OCI-LY7 (cell line): ENCODE measurements at regions not wholly inside any gene's neighbourhood (a gene's known extent, or its start where the extent isn't known, plus 50 kb on each side); places are given as distances from the start of the nearest gene placed in this dataset.

ENCODE experiments used
- BruUV-seq: library from RNA; stranded (reverse); fragments of 400-500 nt; replicated peaks from 2 replicates; lab custom pipeline; 2021; lab: Mats Ljungman, UMichigan
- CTCF ChIA-PET: fragments of 300-600 bp; sonication (Branson Sonifier 250); formaldehyde crosslinking; loops from one replicate; lab custom pipeline; 2022; ENCODE audit warnings: antibody characterized with exemption; ENCODE audit not compliant: unreplicated experiment; lab: Charles Lee
- POLR2A ChIA-PET: fragments of 300-600 bp; sonication (Branson Sonifier 250); formaldehyde crosslinking; loops from one replicate; lab custom pipeline; 2022; ENCODE audit warnings: antibody characterized with exemption; lab: Charles Lee
- DNase-seq: peaks from one replicate; pipeline ENCODE4 v3.0.0-alpha.2; 2015; ENCODE audit warnings: low spot score
- H2AFZ ChIP-seq: fragments of 200-600 bp; sonication (generic), shearing (Covaris generic); 2 replicates; pipeline ENCODE4 v1.6.1; 2014; ENCODE audit warnings: mild to moderate bottlenecking, antibody characterized with exemption, low read length, moderate library complexity
- H3K27ac ChIP-seq: fragments of 200-600 bp; sonication (generic); 2 replicates; pipeline ENCODE4 v1.5.1; 2014; ENCODE audit warnings: mixed run types, low read depth, mild to moderate bottlenecking, moderate library complexity, low read length, inconsistent platforms; ENCODE audit not compliant: poor library complexity, severe bottlenecking
- H3K36me3 ChIP-seq: fragments of 200-600 bp; sonication (generic); 2 replicates; pipeline ENCODE4 v1.6.1; 2014; ENCODE audit warnings: mild to moderate bottlenecking, antibody characterized with exemption, low read length, moderate library complexity, mixed read lengths; ENCODE audit not compliant: insufficient read depth
- H3K4me1 ChIP-seq: fragments of 200-600 bp; sonication (generic); 2 replicates; pipeline ENCODE4 v1.5.1; 2014; ENCODE audit warnings: mild to moderate bottlenecking, low read length; ENCODE audit not compliant: insufficient read depth, poor library complexity, severe bottlenecking
- H3K4me2 ChIP-seq: fragments of 200-600 bp; sonication (generic); 2 replicates; pipeline ENCODE4 v1.6.1; 2014; ENCODE audit warnings: mild to moderate bottlenecking, low read length
- H3K4me3 ChIP-seq: fragments of 200-600 bp; sonication (generic); 2 replicates; pipeline ENCODE4 v1.5.1; 2014; ENCODE audit warnings: mild to moderate bottlenecking, low read depth, low read length; ENCODE audit not compliant: poor library complexity, severe bottlenecking
- H3K79me2 ChIP-seq: fragments of 200-600 bp; sonication (generic); 2 replicates; pipeline ENCODE4 v1.6.1; 2016; ENCODE audit warnings: low read depth, mild to moderate bottlenecking, low read length, moderate library complexity, mixed read lengths; ENCODE audit not compliant: insufficient read depth
- H3K9me2 ChIP-seq: fragments of 200-600 bp; sonication (generic); 2 replicates; pipeline ENCODE4 v1.6.1; 2016; ENCODE audit warnings: mild to moderate bottlenecking, low read length, mixed read lengths; ENCODE audit not compliant: insufficient read depth
- H3K9me3 ChIP-seq: fragments of 200-600 bp; sonication (generic); 2 replicates; pipeline ENCODE4 v1.6.1; 2014; ENCODE audit warnings: mild to moderate bottlenecking, mixed run types, low read length, mixed read lengths
- H4K20me1 ChIP-seq: fragments of 200-600 bp; sonication (generic); 2 replicates; pipeline ENCODE4 v1.6.1; 2014; ENCODE audit warnings: mild to moderate bottlenecking, antibody characterized with exemption, low read length, moderate library complexity, mixed read lengths; ENCODE audit not compliant: insufficient read depth
- CTCF ChIP-seq: fragments of 200-600 bp; sonication (generic); conservative IDR thresholded peaks from 2 replicates; pipeline ENCODE4 v1.5.1; 2014; ENCODE audit warnings: mild to moderate bottlenecking, antibody characterized with exemption, low read length, moderate library complexity, mixed read lengths
- EZH2phosphoT487 ChIP-seq: fragments of 200-600 bp; sonication (generic); IDR thresholded peaks from 2 replicates; pipeline ENCODE4 v1.6.1; 2018; ENCODE audit warnings: low read depth, borderline replicate concordance, mild to moderate bottlenecking, mixed run types, antibody characterized with exemption, low read length, moderate library complexity, mixed read lengths
- intact Hi-C: fragments of 100-400 bp; cut with micrococcal nuclease; formaldehyde crosslinking; loops from one replicate; pipeline ENCODE4 v1.10.0; 2022; ENCODE audit not compliant: unreplicated experiment

GRCh38 chr9:82106536-82106935 is 118.0 kb downstream of the SPATA31D1 start:
- Histone ChIP-seq H3K79me2 (no peaks in the 10 kb centered on the region), H3K9me3 (0 out of 2 replicates have a peak, but pooled peaks cover 5% of the 10 kb centered on the region), H3K9me2 (no peaks in the 10 kb centered on the region), H3K27ac (no peak overlapping the region), H3K4me3 (no peak overlapping the region), H4K20me1 (no peaks in the 10 kb centered on the region), H3K36me3 (no peaks in the 10 kb centered on the region), H2AFZ (no peak overlapping the region; the same call in 1 of the 2 replicates), H3K4me2 (no peak overlapping the region), H3K4me1 (peaks cover 26% of the 10 kb centered on the region)
- BruUV-seq: no TSS peak
- intact Hi-C loops: loop anchor here (10.0 kb wide), 1 partner anchor 398 kb away; no protein-coding TSS in a partner anchor
- ChIA-PET CTCF (no interaction called here), POLR2A (interaction anchor here (0.6 to 2.4 kb wide), 5 partner anchors 8 to 1871 kb away, joined by 3 to 12 read pairs (median 4); no protein-coding TSS in a partner anchor)
- DNase-seq: no peak
- TF ChIP-seq EZH2phosphoT487 (no peak), CTCF (no peak)

- Histone ChIP-seq H3K4me2 (no peak overlapping the region), H3K9me3 (0 out of 2 replicates have a peak, but pooled peaks cover 5% of the 10 kb centered on the region), H3K36me3 (no peaks in the 10 kb centered on the region), H2AFZ (no peak overlapping the region), H3K79me2 (no peaks in the 10 kb centered on the region), H3K9me2 (no peaks in the 10 kb centered on the region), H4K20me1 (no peaks in the 10 kb centered on the region), H3K4me1 (peaks cover 8% of the 10 kb centered on the region), H3K27ac (no peak overlapping the region), H3K4me3 (no peak overlapping the region)
- no TSS peak for BruUV-seq
- DNase-seq: no peak
- TF ChIP-seq EZH2phosphoT487 (no peak), CTCF (no peak)
- ChIA-PET POLR2A (interaction anchor here (0.7 to 2.4 kb wide), 7 partner anchors 9 to 261 kb away, joined by 3 to 12 read pairs (median 3); no protein-coding TSS in a partner anchor), CTCF (no interaction called here)
- intact Hi-C loops: loop anchor here (10.0 kb wide), 1 partner anchor 396 kb away; no protein-coding TSS in a partner anchor
Measured at GRCh38 chr9:82108474-82108873, 119.9 kb downstream of the SPATA31D1 start.

DNA sequence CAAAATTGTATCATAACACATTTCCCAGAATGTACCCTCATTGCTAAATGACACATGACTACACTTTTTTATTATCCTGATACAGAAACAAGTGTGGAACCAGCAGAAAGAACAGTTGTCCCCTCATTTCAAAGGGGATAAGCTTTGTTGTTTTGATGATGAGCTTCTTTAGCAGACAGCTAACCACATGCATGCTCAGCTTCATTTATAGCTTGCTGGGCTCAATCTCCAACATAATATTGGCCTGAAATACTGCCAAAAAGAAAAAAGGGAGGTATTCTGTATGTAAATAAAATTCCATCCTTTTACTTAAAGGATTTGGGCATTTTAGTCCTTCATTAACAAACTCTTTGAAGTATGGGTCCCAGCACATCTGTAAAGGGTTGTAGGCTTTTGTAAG is 120.4 kb downstream of the SPATA31D1 start:
- no peak overlapping the region for H3K4me2 ChIP-seq
- BruUV-seq: no TSS peak
- no peaks in the 10 kb centered on the region for H4K20me1 ChIP-seq
- no peaks in the 10 kb centered on the region for H3K79me2 ChIP-seq
- H3K9me2 ChIP-seq: no peaks in the 10 kb centered on the region
- H3K9me3 ChIP-seq: 0 out of 2 replicates have a peak, but pooled peaks cover 5% of the 10 kb centered on the region
- H3K36me3 ChIP-seq: no peaks in the 10 kb centered on the region
- intact Hi-C loops: loop anchor here (10.0 kb wide), 1 partner anchor 396 kb away; no protein-coding TSS in a partner anchor
- DNase-seq: no peak
- ChIA-PET POLR2A (interaction anchor here (0.7 to 1.7 kb wide), 3 partner anchors 10 to 23 kb away, joined by 3 read pairs; no protein-coding TSS in a partner anchor), CTCF (no interaction called here)
- H3K4me3 ChIP-seq: no peak overlapping the region
- peaks cover 8% of the 10 kb centered on the region for H3K4me1 ChIP-seq
- H3K27ac ChIP-seq: no peak overlapping the region
- TF ChIP-seq EZH2phosphoT487: no peak
- TF ChIP-seq CTCF: no peak
- no peak overlapping the region for H2AFZ ChIP-seq
